Activated CD8-positive, alpha-beta T cell treated with anti-CD3 and anti-CD28 coated beads for 36 hours (primary cell): ENCODE measurements at regions not wholly inside any gene's neighbourhood (a gene's known extent, or its start where the extent isn't known, plus 50 kb on each side); places are given as distances from the start of the nearest gene placed in this dataset.

Experiments
- ATAC-seq: fragments of 200-7000 bp; cut with Tn5 transposase; one replicate; pipeline ENCODE4 v1.10.0; 2021; ENCODE audit warnings: mild to moderate bottlenecking, moderate library complexity
- CTCF ChIA-PET: fragments of 350-600 bp; sonication (Branson Sonifier 250); formaldehyde crosslinking; loops from one replicate; lab custom pipeline; 2021; ENCODE audit warnings: antibody characterized with exemption; lab: Charles Lee
- POLR2A ChIA-PET: fragments of 350-600 bp; sonication (Branson Sonifier 250); formaldehyde crosslinking; loops from one replicate; lab custom pipeline; 2021; ENCODE audit warnings: antibody characterized with exemption; lab: Charles Lee
- DNase-seq: peaks from one replicate; pipeline ENCODE4 v3.0.0-alpha.2; 2020
- H3K27ac Mint-ChIP-seq: one replicate; pipeline ENCODE4 v1.8.0; 2021; ENCODE audit warnings: mild to moderate bottlenecking, mixed read lengths
- H3K27me3 Mint-ChIP-seq: one replicate; pipeline ENCODE4 v1.8.0; 2021; ENCODE audit warnings: mixed read lengths
- H3K36me3 Mint-ChIP-seq: one replicate; pipeline ENCODE4 v1.8.0; 2021; ENCODE audit warnings: low read depth, mixed read lengths
- H3K4me1 Mint-ChIP-seq: one replicate; pipeline ENCODE4 v1.8.0; 2021; ENCODE audit warnings: low read depth, mixed read lengths
- H3K4me3 Mint-ChIP-seq: one replicate; pipeline ENCODE4 v1.8.0; 2021; ENCODE audit warnings: mild to moderate bottlenecking, moderate library complexity, mixed read lengths
- H3K9me3 Mint-ChIP-seq: one replicate; pipeline ENCODE4 v1.8.0; 2021; ENCODE audit warnings: mixed read lengths
- intact Hi-C: fragments of 100-400 bp; cut with micrococcal nuclease; formaldehyde crosslinking; loops from one replicate; pipeline ENCODE4 v1.10.0; 2022
- TF ChIP-seq, protein P1 (sequence below): fragments of 200-600 bp; IDR thresholded peaks from one replicate; pipeline ENCODE4 v1.8.0; 2022; ENCODE audit warnings: antibody characterized with exemption, mild to moderate bottlenecking

DNA sequence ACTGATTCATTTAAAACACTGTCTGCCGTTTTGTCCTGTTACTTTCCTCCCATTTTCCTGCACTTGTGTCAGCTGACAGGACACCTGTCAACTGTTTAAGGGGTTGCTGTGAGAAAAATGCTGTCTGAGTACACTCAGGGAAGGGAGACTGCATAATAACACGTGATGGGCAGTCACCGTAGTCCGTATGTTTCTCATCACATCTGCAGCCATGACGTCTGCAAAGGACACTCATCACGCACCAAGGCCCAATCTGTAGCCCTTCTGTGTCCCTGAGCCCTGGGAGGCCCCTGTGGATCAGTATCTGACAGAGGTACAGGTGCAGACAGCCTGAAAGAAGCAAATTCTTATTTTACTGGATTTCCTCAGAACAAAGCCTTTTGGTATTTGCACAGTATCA is 396.3 kb downstream of the YTHDC2 start:
- CTCF ChIA-PET = no interaction called here
- Mint-ChIP-seq H3K27me3 (no peaks in the 10 kb centered on the region), H3K27ac (no peak overlapping the region), H3K4me1 (no peaks in the 10 kb centered on the region), H3K9me3 (no peaks in the 10 kb centered on the region), H3K36me3 (no peaks in the 10 kb centered on the region), H3K4me3 (no peak overlapping the region)
- TF ChIP-seq, protein P1, sequence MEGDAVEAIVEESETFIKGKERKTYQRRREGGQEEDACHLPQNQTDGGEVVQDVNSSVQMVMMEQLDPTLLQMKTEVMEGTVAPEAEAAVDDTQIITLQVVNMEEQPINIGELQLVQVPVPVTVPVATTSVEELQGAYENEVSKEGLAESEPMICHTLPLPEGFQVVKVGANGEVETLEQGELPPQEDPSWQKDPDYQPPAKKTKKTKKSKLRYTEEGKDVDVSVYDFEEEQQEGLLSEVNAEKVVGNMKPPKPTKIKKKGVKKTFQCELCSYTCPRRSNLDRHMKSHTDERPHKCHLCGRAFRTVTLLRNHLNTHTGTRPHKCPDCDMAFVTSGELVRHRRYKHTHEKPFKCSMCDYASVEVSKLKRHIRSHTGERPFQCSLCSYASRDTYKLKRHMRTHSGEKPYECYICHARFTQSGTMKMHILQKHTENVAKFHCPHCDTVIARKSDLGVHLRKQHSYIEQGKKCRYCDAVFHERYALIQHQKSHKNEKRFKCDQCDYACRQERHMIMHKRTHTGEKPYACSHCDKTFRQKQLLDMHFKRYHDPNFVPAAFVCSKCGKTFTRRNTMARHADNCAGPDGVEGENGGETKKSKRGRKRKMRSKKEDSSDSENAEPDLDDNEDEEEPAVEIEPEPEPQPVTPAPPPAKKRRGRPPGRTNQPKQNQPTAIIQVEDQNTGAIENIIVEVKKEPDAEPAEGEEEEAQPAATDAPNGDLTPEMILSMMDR = no peak
- DNase-seq (no peak), ATAC-seq (no peak)
- POLR2A ChIA-PET = no interaction called here
- intact Hi-C loops = no loop called here

DNA sequence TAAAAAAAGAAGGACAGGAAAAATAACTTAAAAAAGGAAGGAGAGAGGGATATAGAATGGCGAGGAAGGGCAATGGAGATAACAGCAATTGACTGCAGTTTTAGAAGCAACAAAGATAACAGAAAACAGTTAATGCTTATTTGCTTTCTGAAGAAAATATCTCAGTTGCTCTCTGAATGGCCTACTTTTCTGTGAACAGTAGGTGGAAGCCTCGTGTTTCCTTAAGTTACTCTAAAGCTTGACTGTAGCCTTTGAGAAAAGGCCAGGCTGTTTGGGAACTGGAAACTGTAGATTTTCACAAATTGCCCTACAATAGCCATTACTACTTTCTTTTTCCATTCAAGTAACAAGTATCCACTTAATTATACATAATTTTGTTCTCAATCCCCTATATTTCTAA is 404.5 kb downstream of the YTHDC2 start:
- POLR2A ChIA-PET = no interaction called here
- TF ChIP-seq, protein P1 = no peak

DNA sequence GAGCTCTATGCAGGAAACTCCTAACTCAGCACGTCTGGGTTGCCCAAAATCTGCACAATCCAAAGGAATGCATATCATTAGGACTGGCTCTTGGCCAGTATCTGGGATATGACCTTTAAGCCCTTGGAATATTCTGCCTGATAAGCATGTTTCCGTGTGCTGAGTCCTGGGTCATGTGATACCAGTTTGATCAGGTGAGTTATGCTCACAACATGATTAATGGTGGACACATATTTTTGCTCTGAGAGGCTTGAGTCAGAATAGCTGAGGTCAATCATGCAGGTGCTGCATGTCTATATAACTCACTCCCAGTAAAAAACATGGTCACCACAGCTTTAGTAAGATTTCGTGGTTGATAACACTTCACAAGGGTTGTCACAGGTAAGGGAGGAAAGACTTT is 408.8 kb downstream of the YTHDC2 start:
- TF ChIP-seq, protein P1 = no peak
- no peaks in the 10 kb centered on the region for H3K4me1 Mint-ChIP-seq
- POLR2A ChIA-PET = no interaction called here
- H3K27me3 Mint-ChIP-seq = no peaks in the 10 kb centered on the region
- DNase-seq (no peak), ATAC-seq (no peak)
- intact Hi-C loops = no loop called here
- H3K4me3 Mint-ChIP-seq = no peak overlapping the region
- CTCF ChIA-PET = no interaction called here
- peaks cover 2% of the 10 kb centered on the region for H3K9me3 Mint-ChIP-seq
- H3K27ac Mint-ChIP-seq = no peak overlapping the region
- no peaks in the 10 kb centered on the region for H3K36me3 Mint-ChIP-seq

More for the DNA sequence above, 404.5 kb downstream of the YTHDC2 start:
- Mint-ChIP-seq H3K36me3 (no peaks in the 10 kb centered on the region), H3K9me3 (no peaks in the 10 kb centered on the region), H3K4me1 (no peaks in the 10 kb centered on the region), H3K27me3 (no peaks in the 10 kb centered on the region), H3K27ac (no peak overlapping the region), H3K4me3 (no peak overlapping the region)
- intact Hi-C loops = no loop called here
- ATAC-seq (no peak), DNase-seq (no peak)
- CTCF ChIA-PET = no interaction called here

DNA sequence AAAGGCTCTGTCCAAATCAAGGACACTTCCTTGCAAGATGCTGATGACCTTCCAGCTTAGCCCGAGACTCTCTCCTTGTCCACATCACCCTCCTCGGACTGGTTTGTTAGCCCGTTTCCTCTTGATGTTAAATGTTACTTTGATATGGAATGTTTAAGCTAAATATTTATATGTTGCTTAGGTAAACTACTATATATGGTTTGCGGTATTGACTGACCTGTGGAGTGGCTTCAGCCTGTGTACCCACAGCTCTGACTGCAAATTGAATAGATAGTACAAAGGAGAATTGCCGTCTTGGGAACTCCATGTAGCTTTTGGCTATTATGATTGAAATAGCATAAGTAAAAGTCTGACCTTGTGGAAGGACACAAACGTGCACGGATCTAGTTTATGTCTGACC is 422.0 kb downstream of the YTHDC2 start:
- CTCF ChIA-PET = no interaction called here
- DNase-seq = no peak
- intact Hi-C loops = no loop called here
- H3K9me3 Mint-ChIP-seq = no peaks in the 10 kb centered on the region
- H3K4me1 Mint-ChIP-seq = no peaks in the 10 kb centered on the region
- H3K27me3 Mint-ChIP-seq = no peaks in the 10 kb centered on the region
- POLR2A ChIA-PET = no interaction called here
- TF ChIP-seq, protein P1 = no peak
- no peaks in the 10 kb centered on the region for H3K36me3 Mint-ChIP-seq
- no peak overlapping the region for H3K4me3 Mint-ChIP-seq
- H3K27ac Mint-ChIP-seq = no peak overlapping the region
- ATAC-seq = no peak

DNA sequence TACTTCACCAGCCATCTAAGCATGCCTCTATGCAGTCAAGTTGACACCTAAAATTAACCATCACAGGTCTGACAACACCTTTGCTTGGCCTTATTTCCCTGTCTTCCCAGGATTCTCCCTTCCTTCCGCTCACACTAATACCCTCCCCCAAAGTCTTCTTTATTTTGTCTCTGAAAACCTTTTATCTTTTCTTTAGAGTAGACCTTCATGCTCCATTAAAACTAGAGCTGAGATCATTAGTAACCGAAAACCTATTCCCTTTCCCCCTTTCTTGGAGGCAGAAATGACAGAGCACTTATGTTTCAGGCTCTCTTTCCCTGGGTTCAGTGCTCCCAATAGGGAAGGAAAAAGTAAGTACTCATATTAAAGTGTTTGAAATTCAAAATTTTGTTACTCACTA is 423.8 kb downstream of the YTHDC2 start:
- Mint-ChIP-seq H3K36me3 (no peaks in the 10 kb centered on the region), H3K27ac (no peak overlapping the region), H3K9me3 (no peaks in the 10 kb centered on the region), H3K4me3 (no peak overlapping the region), H3K27me3 (no peaks in the 10 kb centered on the region), H3K4me1 (no peaks in the 10 kb centered on the region)
- ChIA-PET CTCF (no interaction called here), POLR2A (no interaction called here)
- TF ChIP-seq, protein P1 = no peak
- DNase-seq (no peak), ATAC-seq (no peak)
- intact Hi-C loops = no loop called here
